Activated CD4-positive, alpha-beta T cell treated with anti-CD3 and anti-CD28 coated beads for 36 hours (primary cell): ENCODE measurements at regions not wholly inside any gene's neighbourhood (a gene's known extent, or its start where the extent isn't known, plus 50 kb on each side); places are given as distances from the start of the nearest gene placed in this dataset.

Source experiments
- ATAC-seq: fragments of 200-7000 bp; cut with Tn5 transposase; one replicate; pipeline ENCODE4 v1.10.0; 2021; ENCODE audit warnings: mild to moderate bottlenecking, moderate library complexity
- CTCF ChIA-PET: fragments of 350-600 bp; sonication (Branson Sonifier 250); formaldehyde crosslinking; loops from one replicate; lab custom pipeline; 2021; ENCODE audit warnings: antibody characterized with exemption; lab: Charles Lee
- POLR2A ChIA-PET: fragments of 350-600 bp; sonication (Branson Sonifier 250); formaldehyde crosslinking; loops from one replicate; lab custom pipeline; 2021; ENCODE audit warnings: antibody characterized with exemption, inconsistent platforms; lab: Charles Lee
- DNase-seq: peaks from one replicate; pipeline ENCODE4 v3.0.0-alpha.2; 2020
- H3K27ac Mint-ChIP-seq: one replicate; pipeline ENCODE4 v1.8.0; 2021; ENCODE audit warnings: mixed read lengths
- H3K27me3 Mint-ChIP-seq: one replicate; pipeline ENCODE4 v1.8.0; 2021; ENCODE audit warnings: mixed read lengths
- H3K36me3 Mint-ChIP-seq: one replicate; pipeline ENCODE4 v1.8.0; 2021; ENCODE audit warnings: low read depth, mixed read lengths
- H3K4me1 Mint-ChIP-seq: one replicate; pipeline ENCODE4 v1.8.0; 2021; ENCODE audit warnings: mixed read lengths
- H3K4me3 Mint-ChIP-seq: one replicate; pipeline ENCODE4 v1.8.0; 2021; ENCODE audit warnings: mild to moderate bottlenecking, moderate library complexity, mixed read lengths
- H3K9me3 Mint-ChIP-seq: one replicate; pipeline ENCODE4 v1.8.0; 2021; ENCODE audit warnings: low read depth, mixed read lengths
- intact Hi-C, 2 experiments: fragments of 100-400 bp; cut with DNase I in 1 of 2; cut with micrococcal nuclease in 1 of 2; formaldehyde crosslinking; loops; one replicate each; pipeline versions ENCODE4 v1.14.2 to v1.15.1; 2022 to 2024; cut with DNase I, micrococcal nuclease

DNA sequence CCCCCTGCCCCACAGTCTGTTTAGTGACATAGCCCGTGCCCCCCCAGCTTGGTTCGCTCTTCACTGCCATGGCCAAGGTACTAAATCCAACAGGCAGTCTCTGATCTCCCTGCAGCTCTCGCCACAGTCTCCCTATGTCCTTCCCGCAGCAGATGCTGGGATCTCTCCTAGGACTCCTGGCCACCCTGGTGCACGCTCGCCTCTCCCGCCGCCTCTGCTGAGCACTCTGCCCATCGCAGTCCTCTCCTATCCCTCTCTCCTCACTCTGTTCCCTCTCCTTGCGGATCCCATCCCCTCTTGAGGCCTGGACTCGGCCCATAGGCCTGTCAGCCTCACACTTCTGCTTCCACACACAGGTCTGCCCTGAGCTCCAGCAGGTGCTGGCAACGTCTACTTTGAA lies 204.8 kb upstream of the TCERG1L start:
- Mint-ChIP-seq H3K4me1 (no peaks in the 10 kb centered on the region), H3K4me3 (no peak overlapping the region), H3K9me3 (no peaks in the 10 kb centered on the region), H3K27ac (no peak overlapping the region), H3K36me3 (no peaks in the 10 kb centered on the region), H3K27me3 (peaks cover 8% of the 10 kb centered on the region)
- DNase-seq (no peak), ATAC-seq (no peak)
- ChIA-PET CTCF (no interaction called here), POLR2A (no interaction called here)
- intact Hi-C loops, result no loop called here

GRCh38 chr10:131517781-131518180 lies 206.3 kb upstream of the TCERG1L start:
- no peak overlapping the region for H3K27ac Mint-ChIP-seq
- ATAC-seq (no peak), DNase-seq (no peak)
- POLR2A ChIA-PET, result no interaction called here
- intact Hi-C loops, result no loop called here
- no peaks in the 10 kb centered on the region for H3K36me3 Mint-ChIP-seq
- H3K4me1 Mint-ChIP-seq, result no peaks in the 10 kb centered on the region
- CTCF ChIA-PET, result no interaction called here
- peaks cover 8% of the 10 kb centered on the region for H3K27me3 Mint-ChIP-seq
- no peaks in the 10 kb centered on the region for H3K9me3 Mint-ChIP-seq
- H3K4me3 Mint-ChIP-seq, result no peak overlapping the region

DNA sequence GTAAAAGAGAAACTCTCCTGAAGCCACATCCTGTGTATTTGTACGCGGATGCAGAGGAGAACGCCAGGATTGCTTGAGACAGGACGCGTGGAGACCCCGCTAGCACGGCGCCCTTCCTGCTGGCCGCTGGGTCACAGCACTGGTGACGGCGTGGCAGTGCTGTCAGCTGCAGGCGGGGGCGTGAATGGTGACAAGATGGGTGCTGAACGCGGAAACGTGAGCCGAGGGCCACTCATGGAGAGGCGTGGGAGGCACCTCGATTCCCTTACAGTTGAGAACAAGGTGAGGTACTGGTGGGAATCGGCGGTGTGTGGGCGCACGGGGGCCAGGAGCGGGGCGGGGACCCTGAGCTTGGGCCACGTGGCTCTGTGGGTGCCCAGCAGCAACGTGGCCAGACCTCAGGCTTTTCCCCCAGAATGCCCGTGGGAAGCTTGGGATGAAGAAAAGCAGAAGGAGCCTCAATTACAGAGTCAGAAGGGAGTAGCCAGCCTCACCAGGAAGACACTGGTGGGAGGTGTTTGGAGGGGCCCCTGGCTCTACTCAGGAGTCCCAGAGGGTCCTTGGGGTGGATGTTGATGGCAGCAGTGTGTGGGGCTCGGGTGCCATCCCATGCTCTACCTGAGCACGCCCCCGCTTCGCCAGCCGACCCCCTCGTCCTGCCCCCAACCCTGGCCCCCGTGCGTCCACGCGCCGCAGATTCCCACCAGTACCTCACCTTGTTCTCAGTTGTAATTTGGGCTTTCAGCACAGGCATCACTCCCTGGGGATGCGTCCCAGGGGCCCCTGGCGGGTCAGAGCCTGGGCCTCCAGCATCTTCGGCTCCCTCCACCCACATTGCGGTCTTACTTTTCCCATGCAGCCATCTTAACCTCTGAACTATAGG lies 208.4 kb upstream of the TCERG1L start:
- ChIA-PET CTCF (interaction anchor here (0.6 kb wide), 1 partner anchor 266 kb away, joined by 3 read pairs; no protein-coding TSS in a partner anchor), POLR2A (no interaction called here)
- DNase-seq (no peak), ATAC-seq (no peak)
- H3K27me3 Mint-ChIP-seq, result peaks cover 8% of the 10 kb centered on the region
- intact Hi-C loops, result no loop called here
- H3K4me1 Mint-ChIP-seq, result no peaks in the 10 kb centered on the region
- no peak overlapping the region for H3K27ac Mint-ChIP-seq
- H3K4me3 Mint-ChIP-seq, result no peak overlapping the region
- H3K36me3 Mint-ChIP-seq, result no peaks in the 10 kb centered on the region
- H3K9me3 Mint-ChIP-seq, result peaks cover under 1% of the 10 kb centered on the region

DNA sequence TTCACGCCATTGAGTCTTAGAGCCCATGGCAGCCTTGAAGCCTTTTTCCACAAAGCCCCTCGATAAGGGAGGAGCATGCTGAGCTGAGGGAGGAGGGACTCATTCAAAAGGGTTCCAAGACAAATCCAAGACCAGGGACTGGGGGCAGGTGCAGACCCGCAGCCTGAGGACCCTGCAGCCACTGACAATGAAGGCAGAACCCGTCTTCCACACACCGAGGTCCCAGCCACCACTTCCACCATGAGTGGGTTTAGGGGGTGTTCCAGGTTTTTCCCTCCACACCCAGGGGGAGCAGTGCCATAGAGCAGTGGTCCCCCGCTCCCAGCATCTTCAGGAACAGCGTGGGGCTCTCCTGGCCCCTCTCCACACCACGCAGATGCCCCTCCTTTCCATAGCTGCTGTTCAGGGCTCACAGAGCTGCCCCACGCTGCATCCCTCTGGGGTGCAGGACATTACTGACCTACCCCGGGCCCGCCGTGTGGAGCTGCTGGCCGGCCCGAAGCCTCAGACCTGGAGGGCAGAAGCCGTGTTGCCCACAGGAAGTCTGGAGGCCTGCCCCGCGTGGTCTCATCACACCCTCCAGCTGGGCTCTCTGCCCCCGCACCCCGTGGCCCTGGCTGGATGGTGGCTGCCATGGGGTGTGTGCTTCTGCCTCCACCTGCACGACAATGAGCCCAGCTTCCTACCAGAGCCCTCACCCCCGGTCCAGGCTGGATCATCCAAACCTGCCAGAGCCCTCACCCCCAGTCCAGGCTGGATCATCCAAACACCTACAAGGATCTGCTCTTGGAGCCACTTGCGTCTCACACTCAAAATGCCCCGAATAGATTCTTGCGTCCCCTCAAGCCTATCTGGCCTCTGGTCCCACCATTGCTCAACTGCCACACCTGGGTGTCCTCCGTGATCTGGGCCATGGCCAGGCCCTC lies 220.0 kb upstream of the TCERG1L start:
- CTCF ChIA-PET, result no interaction called here
- Mint-ChIP-seq H3K4me3 (no peak overlapping the region), H3K36me3 (no peaks in the 10 kb centered on the region), H3K4me1 (no peaks in the 10 kb centered on the region), H3K9me3 (no peaks in the 10 kb centered on the region), H3K27ac (no peak overlapping the region), H3K27me3 (peaks cover 2% of the 10 kb centered on the region)
- intact Hi-C loops, result no loop called here
- POLR2A ChIA-PET, result no interaction called here
- no peak for DNase-seq
- ATAC-seq, result no peak

- Mint-ChIP-seq H3K4me1 (no peaks in the 10 kb centered on the region), H3K27me3 (peaks cover 2% of the 10 kb centered on the region), H3K36me3 (no peaks in the 10 kb centered on the region), H3K9me3 (no peaks in the 10 kb centered on the region), H3K4me3 (no peak overlapping the region), H3K27ac (no peak overlapping the region)
- DNase-seq (no peak), ATAC-seq (no peak)
- POLR2A ChIA-PET, result no interaction called here
- CTCF ChIA-PET, result no interaction called here
- intact Hi-C loops, result no loop called here
These were observed 220.8 kb upstream of the TCERG1L start for GRCh38 chr10:131532291-131532690.

- Mint-ChIP-seq H3K4me3 (no peak overlapping the region), H3K9me3 (no peaks in the 10 kb centered on the region), H3K36me3 (no peaks in the 10 kb centered on the region), H3K27me3 (no peaks in the 10 kb centered on the region), H3K4me1 (no peaks in the 10 kb centered on the region), H3K27ac (no peak overlapping the region)
- intact Hi-C loops, result no loop called here
- CTCF ChIA-PET, result no interaction called here
- POLR2A ChIA-PET, result no interaction called here
- ATAC-seq (no peak), DNase-seq (no peak)
These were observed 221.3 kb upstream of the TCERG1L start for GRCh38 chr10:131532745-131533341.

GRCh38 chr10:131533846-131534526 lies 222.5 kb upstream of the TCERG1L start:
- Mint-ChIP-seq H3K4me3 (no peak overlapping the region), H3K4me1 (no peaks in the 10 kb centered on the region), H3K9me3 (no peaks in the 10 kb centered on the region), H3K36me3 (no peaks in the 10 kb centered on the region), H3K27me3 (peaks cover 6% of the 10 kb centered on the region), H3K27ac (no peak overlapping the region)
- CTCF ChIA-PET, result no interaction called here
- ATAC-seq (no peak), DNase-seq (no peak)
- intact Hi-C loops, result no loop called here
- POLR2A ChIA-PET, result no interaction called here

DNA sequence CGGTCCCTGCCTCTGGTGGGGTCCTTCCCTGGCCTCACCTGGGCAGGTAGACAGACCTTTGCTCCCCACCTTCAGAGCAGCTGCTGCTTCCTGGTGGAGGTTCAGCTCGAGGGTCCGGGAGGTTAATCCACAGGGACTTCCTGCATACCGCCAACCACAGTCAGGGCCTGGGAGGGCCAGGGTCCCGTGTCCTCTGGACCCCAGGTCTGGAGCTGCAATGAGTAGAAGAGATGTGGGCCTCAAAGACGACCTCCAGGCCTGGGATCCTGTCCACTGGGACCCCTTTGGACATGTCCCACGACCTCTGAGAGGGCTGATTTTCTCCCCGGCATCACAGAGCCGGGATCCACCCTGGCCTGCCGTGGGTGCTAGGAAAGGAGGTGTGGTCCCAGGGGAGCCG lies 223.3 kb upstream of the TCERG1L start:
- DNase-seq, result no peak
- ChIA-PET CTCF (no interaction called here), POLR2A (no interaction called here)
- Mint-ChIP-seq H3K4me1 (no peaks in the 10 kb centered on the region), H3K27ac (no peak overlapping the region), H3K4me3 (no peak overlapping the region), H3K36me3 (no peaks in the 10 kb centered on the region), H3K27me3 (peaks cover 6% of the 10 kb centered on the region), H3K9me3 (no peaks in the 10 kb centered on the region)
- ATAC-seq, result no peak
- intact Hi-C loops, result no loop called here

DNA sequence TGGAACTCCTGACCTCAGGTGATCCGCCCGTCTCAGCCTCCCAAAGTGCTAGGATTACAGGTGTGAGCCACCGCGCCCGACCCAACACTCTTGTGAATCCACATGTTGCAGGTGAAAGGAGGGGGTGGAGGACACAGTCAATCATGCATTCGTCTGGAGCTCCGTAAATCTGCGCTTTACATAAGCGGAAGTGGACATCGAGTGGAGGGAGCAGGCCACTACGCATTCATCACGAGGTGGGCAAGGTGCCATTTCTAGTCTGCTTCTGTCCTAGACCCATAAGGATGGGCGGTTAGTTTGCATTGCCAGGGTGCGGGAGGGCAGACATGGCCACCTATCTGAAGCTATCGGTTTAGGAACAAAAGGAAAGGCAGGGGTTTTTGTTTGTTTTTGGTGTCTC lies 225.2 kb upstream of the TCERG1L start:
- Mint-ChIP-seq H3K4me1 (no peaks in the 10 kb centered on the region), H3K9me3 (no peaks in the 10 kb centered on the region), H3K27me3 (peaks cover 6% of the 10 kb centered on the region), H3K27ac (no peak overlapping the region), H3K4me3 (no peak overlapping the region), H3K36me3 (no peaks in the 10 kb centered on the region)
- POLR2A ChIA-PET, result no interaction called here
- no peak for DNase-seq
- CTCF ChIA-PET, result no interaction called here
- no peak for ATAC-seq
- intact Hi-C loops, result no loop called here

DNA sequence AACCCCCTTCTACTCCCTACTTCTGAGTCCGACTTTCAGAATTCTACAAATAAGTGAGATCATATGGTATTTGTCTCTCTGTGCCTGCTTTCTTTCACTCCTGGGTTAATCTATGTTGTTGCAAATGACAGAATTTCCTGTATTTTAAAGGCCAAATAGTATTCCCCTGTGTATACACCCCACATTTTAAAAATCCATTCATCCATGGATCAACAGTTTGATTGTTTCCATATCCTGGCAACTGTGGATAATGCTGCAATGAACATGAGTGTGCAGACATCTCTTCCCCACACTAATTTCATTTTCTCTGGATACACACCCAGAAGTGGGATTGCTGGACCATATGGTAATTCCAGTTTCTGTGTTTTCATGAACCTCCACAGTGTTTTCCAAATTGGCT lies 225.8 kb upstream of the TCERG1L start:
- DNase-seq (no peak), ATAC-seq (no peak)
- Mint-ChIP-seq H3K4me1 (no peaks in the 10 kb centered on the region), H3K27ac (no peak overlapping the region), H3K4me3 (no peak overlapping the region), H3K27me3 (peaks cover 6% of the 10 kb centered on the region), H3K9me3 (no peaks in the 10 kb centered on the region), H3K36me3 (no peaks in the 10 kb centered on the region)
- intact Hi-C loops, result no loop called here
- ChIA-PET POLR2A (no interaction called here), CTCF (no interaction called here)

DNA sequence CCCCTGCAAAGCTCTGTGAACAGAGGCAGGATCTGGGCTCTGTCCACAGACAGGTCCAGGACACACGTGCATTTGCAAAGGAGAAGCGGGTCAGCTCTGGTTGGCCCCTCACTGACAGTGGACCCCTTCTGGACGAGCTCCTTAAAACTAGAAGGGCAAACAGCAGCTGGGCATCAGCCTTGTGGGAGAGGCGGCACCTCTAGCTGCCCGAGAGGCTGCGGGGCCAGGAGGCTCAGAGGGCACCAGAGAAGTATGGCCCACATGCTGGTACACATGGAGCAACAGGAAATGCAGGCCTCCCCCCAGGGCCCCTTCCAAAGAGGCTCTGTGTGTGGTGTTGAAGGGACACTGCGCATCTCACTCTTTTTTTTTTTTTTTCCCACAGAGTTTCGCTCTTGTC lies 233.0 kb upstream of the TCERG1L start:
- Mint-ChIP-seq H3K36me3 (no peaks in the 10 kb centered on the region), H3K27me3 (peaks cover 2% of the 10 kb centered on the region), H3K27ac (no peak overlapping the region), H3K4me1 (no peaks in the 10 kb centered on the region), H3K9me3 (no peaks in the 10 kb centered on the region), H3K4me3 (no peak overlapping the region)
- DNase-seq (no peak), ATAC-seq (no peak)
- CTCF ChIA-PET, result no interaction called here
- intact Hi-C loops, result no loop called here
- POLR2A ChIA-PET, result no interaction called here
